ENCODE measurements at regions not wholly inside any gene's neighbourhood (a gene's known extent, or its start where the extent isn't known, plus 50 kb on each side); places are given as distances from the start of the nearest gene placed in this dataset.
"Not testable (repeated sequence)": the region's sequence is repeated elsewhere in the genome, so short reads cannot be mapped to it uniquely, and the experiment has no call there.

- TF ChIP-seq CTCF (IDR thresholded peaks at IDR 0.05), result no peak
- DNase-seq (no peak), ATAC-seq (no peak)
- no peak overlapping the region for H3K4me3 Mint-ChIP-seq
- no peaks in the 10 kb centered on the region for H3K27me3 Mint-ChIP-seq (ENCODE audit: low read depth in 2 of 2)
- H3K36me3 Mint-ChIP-seq, result no peaks in the 10 kb centered on the region
- Histone ChIP-seq H3K36me3 (ENCODE audit: control insufficient read depth, insufficient read depth, low read length) (no peaks in the 10 kb centered on the region), H3K27me3 (ENCODE audit: control insufficient read depth, insufficient read depth, low read length) (no peaks in the 10 kb centered on the region), H3K4me3 (ENCODE audit: low read length) (no peak overlapping the region), H3K27ac (ENCODE audit: low read length) (no peak overlapping the region), H3K4me1 (ENCODE audit: control insufficient read depth, insufficient read depth, low read length) (no peaks in the 10 kb centered on the region), H3K9me3 (ENCODE audit: control insufficient read depth, insufficient read depth, low read length) (no peaks in the 10 kb centered on the region)
- H3K9me3 Mint-ChIP-seq, result no peaks in the 10 kb centered on the region
- intact Hi-C loops (cut with micrococcal nuclease), result no loop called here
- H3K27ac Mint-ChIP-seq, result no peak overlapping the region
- H3K4me1 Mint-ChIP-seq, result no peaks in the 10 kb centered on the region
- WGBS (ENCODE audit: insufficient coverage), result 73% methylated on average over 1 of the region's 2 CpGs
These were observed 292.5 kb downstream of the ZPLD1 start for GRCh38 chr3:102727340-102727739.

- H3K27ac ChIP-seq (ENCODE audit: low read length); intact Hi-C loops (cut with micrococcal nuclease); ATAC-seq; H3K36me3 ChIP-seq (ENCODE audit: control insufficient read depth, insufficient read depth, low read length); H3K9me3 Mint-ChIP-seq; H3K27me3 Mint-ChIP-seq (ENCODE audit: low read depth in 2 of 2); H3K27me3 ChIP-seq (ENCODE audit: control insufficient read depth, insufficient read depth, low read length); H3K4me3 Mint-ChIP-seq; H3K27ac Mint-ChIP-seq; DNase-seq; H3K4me1 ChIP-seq (ENCODE audit: control insufficient read depth, insufficient read depth, low read length); H3K36me3 Mint-ChIP-seq; H3K9me3 ChIP-seq (ENCODE audit: control insufficient read depth, insufficient read depth, low read length); H3K4me1 Mint-ChIP-seq; H3K4me3 ChIP-seq (ENCODE audit: low read length): not testable (repeated sequence)
- WGBS (ENCODE audit: insufficient coverage), result 90% methylated on average over 9 of the region's 12 CpGs
These were observed 297.8 kb downstream of the ZPLD1 start for GRCh38 chr3:102732581-102732980.

GRCh38 chr3:102733791-102734563 lies 299.2 kb downstream of the ZPLD1 start:
- Histone ChIP-seq H3K36me3 (ENCODE audit: control insufficient read depth, insufficient read depth, low read length) (no peaks in the 10 kb centered on the region), H3K27ac (ENCODE audit: low read length) (no peak overlapping the region), H3K4me1 (ENCODE audit: control insufficient read depth, insufficient read depth, low read length) (no peaks in the 10 kb centered on the region), H3K4me3 (ENCODE audit: low read length) (no peak overlapping the region), H3K9me3 (ENCODE audit: control insufficient read depth, insufficient read depth, low read length) (no peaks in the 10 kb centered on the region), H3K27me3 (ENCODE audit: control insufficient read depth, insufficient read depth, low read length) (no peaks in the 10 kb centered on the region)
- Mint-ChIP-seq H3K9me3 (no peaks in the 10 kb centered on the region), H3K27ac (no peak overlapping the region), H3K4me1 (no peaks in the 10 kb centered on the region), H3K4me3 (no peak overlapping the region), H3K36me3 (no peaks in the 10 kb centered on the region), H3K27me3 (ENCODE audit: low read depth in 2 of 2) (no peaks in the 10 kb centered on the region)
- ATAC-seq, result no peak
- 78% methylated on average over 2 of the region's 5 CpGs for WGBS (ENCODE audit: insufficient coverage)
- DNase-seq, result no peak
- no peak for TF ChIP-seq CTCF (IDR thresholded peaks at IDR 0.05)
- intact Hi-C loops (cut with micrococcal nuclease), result no loop called here

GRCh38 chr3:102735311-102735710 lies 300.5 kb downstream of the ZPLD1 start:
- DNase-seq (no peak), ATAC-seq (no peak)
- Mint-ChIP-seq H3K36me3 (no peaks in the 10 kb centered on the region), H3K9me3 (no peaks in the 10 kb centered on the region), H3K27ac (no peak overlapping the region), H3K27me3 (ENCODE audit: low read depth in 2 of 2) (no peaks in the 10 kb centered on the region), H3K4me1 (no peaks in the 10 kb centered on the region), H3K4me3 (no peak overlapping the region)
- intact Hi-C loops (cut with micrococcal nuclease), result no loop called here
- 63% methylated on average over 1 of the region's 1 CpG for WGBS (ENCODE audit: insufficient coverage)
- H3K27ac ChIP-seq (ENCODE audit: low read length), result no peak overlapping the region
- TF ChIP-seq CTCF (IDR thresholded peaks at IDR 0.05), result no peak
- no peaks in the 10 kb centered on the region for H3K27me3 ChIP-seq (ENCODE audit: control insufficient read depth, insufficient read depth, low read length)
- no peaks in the 10 kb centered on the region for H3K9me3 ChIP-seq (ENCODE audit: control insufficient read depth, insufficient read depth, low read length)
- H3K36me3 ChIP-seq (ENCODE audit: control insufficient read depth, insufficient read depth, low read length), result no peaks in the 10 kb centered on the region
- no peak overlapping the region for H3K4me3 ChIP-seq (ENCODE audit: low read length)
- H3K4me1 ChIP-seq (ENCODE audit: control insufficient read depth, insufficient read depth, low read length), result no peaks in the 10 kb centered on the region
